Astrocyte of the cerebellum (primary cell): ENCODE measurements at regions not wholly inside any gene's neighbourhood (a gene's known extent, or its start where the extent isn't known, plus 50 kb on each side); places are given as distances from the start of the nearest gene placed in this dataset.

ENCODE experiments used
- DNase-seq: peaks from one replicate; pipeline ENCODE4 v3.0.0-alpha.2; 2011; ENCODE audit warnings: low read depth
- H3K4me3 ChIP-seq: 2 replicates; pipeline ENCODE4 v1.5.1; 2011; ENCODE audit warnings: mild to moderate bottlenecking, low read depth, low read length, moderate library complexity
- CTCF ChIP-seq: IDR thresholded peaks from 2 replicates; pipeline ENCODE4 v1.5.1; 2012; ENCODE audit warnings: low read length, low read depth, moderate library complexity, mild to moderate bottlenecking; ENCODE audit errors: missing control alignments
- in situ Hi-C: cut with HindIII; loops from 2 replicates; pipeline ENCODE4 v1.10.0; 2017; ENCODE audit warnings: low sequenced_read_pairs

- H3K4me3 ChIP-seq = no peak overlapping the region
- no peak for TF ChIP-seq CTCF
- in situ Hi-C loops = no loop called here
- no peak for DNase-seq
Observed at GRCh38 chr2:43092520-43093179, 133.8 kb downstream of the ZFP36L2 start.

- DNase-seq = no peak
- in situ Hi-C loops = no loop called here
- no peak for TF ChIP-seq CTCF
- no peak overlapping the region for H3K4me3 ChIP-seq
Observed at GRCh38 chr2:43090317-43090716, 136.1 kb downstream of the ZFP36L2 start.

GRCh38 chr2:43088143-43089073, 138.0 kb downstream of the ZFP36L2 start:
- no peak for DNase-seq
- no peak for TF ChIP-seq CTCF
- no peak overlapping the region for H3K4me3 ChIP-seq
- in situ Hi-C loops = no loop called here

- in situ Hi-C loops = no loop called here
- DNase-seq = no peak
- TF ChIP-seq CTCF = no peak
- no peak overlapping the region for H3K4me3 ChIP-seq
Observed at GRCh38 chr2:43087413-43087812, 139.0 kb downstream of the ZFP36L2 start.

GRCh38 chr2:43086451-43087221, 139.8 kb downstream of the ZFP36L2 start:
- no peak for TF ChIP-seq CTCF
- DNase-seq = peak; percentile 99
- in situ Hi-C loops = no loop called here
- H3K4me3 ChIP-seq = no peak overlapping the region

GRCh38 chr2:43085929-43086328, 140.5 kb downstream of the ZFP36L2 start:
- no peak overlapping the region for H3K4me3 ChIP-seq
- TF ChIP-seq CTCF = no peak
- in situ Hi-C loops = no loop called here
- no peak for DNase-seq
